Right ventricle myocardium inferior (tissue), 1 donor: ENCODE measurements at regions not wholly inside any gene's neighbourhood (a gene's known extent, or its start where the extent isn't known, plus 50 kb on each side); places are given as distances from the start of the nearest gene placed in this dataset.
"Not testable (repeated sequence)": the region's sequence is repeated elsewhere in the genome, so short reads cannot be mapped to it uniquely, and the experiment has no call there.

Source experiments
- ATAC-seq: fragments of 200-7000 bp; cut with Tn5 transposase; one replicate; pipeline ENCODE4 v1.9.1; 2020; ENCODE audit warnings: mild to moderate bottlenecking, moderate library complexity
- DNase-seq: peaks from one replicate; pipeline ENCODE4 v3.0.0; 2021; ENCODE audit errors: missing footprints
- intact Hi-C: fragments of 100-400 bp; cut with DNase I; formaldehyde crosslinking; loops from one replicate; pipeline ENCODE4 v1.11.0; 2022
- donor health status: DM: no; HTN: yes; CAD: no; lungs with severe emphysema.

DNA sequence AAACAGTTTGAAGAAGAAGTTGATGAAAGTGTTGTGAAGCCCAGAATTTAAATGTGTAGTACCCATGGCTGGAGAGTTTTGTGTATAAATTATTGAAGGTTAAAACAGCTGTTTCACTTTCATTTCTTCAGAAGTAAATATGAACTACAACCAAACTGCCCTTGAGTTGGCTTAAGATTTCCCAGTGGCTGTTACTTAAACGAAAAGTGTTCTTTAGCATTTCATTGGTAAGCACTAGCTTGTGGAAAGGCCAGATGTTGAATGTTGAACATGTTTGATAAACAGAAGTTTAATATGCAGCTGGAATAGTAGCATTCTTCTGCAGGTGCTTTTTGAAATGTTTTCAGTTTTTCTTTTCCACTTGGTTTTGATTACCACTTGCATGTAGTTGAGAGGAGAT is 83.2 kb upstream of the TNRC6B start:
- ATAC-seq (no peak), DNase-seq (no peak)
- intact Hi-C loops, result no loop called here

DNA sequence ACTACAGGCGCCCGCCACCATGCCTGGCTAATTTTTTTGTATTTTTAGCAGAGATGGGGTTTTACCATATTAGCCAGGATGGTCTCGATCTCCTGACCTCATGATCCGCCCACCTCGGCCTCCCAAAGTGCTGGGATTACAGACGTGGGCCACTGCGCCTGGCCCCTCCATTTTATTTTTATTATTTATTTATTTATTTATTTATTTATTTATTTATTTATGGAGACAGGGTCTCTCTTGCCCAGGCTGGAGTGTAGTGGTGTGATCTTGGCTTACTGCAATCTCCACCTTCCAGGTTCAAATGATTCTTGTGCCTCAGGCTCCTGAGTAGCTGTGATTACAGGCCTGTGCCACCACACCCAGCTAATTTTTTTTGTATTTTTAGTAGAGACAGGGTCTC is 77.8 kb upstream of the TNRC6B start:
- intact Hi-C loops, DNase-seq, ATAC-seq: not testable (repeated sequence)

DNA sequence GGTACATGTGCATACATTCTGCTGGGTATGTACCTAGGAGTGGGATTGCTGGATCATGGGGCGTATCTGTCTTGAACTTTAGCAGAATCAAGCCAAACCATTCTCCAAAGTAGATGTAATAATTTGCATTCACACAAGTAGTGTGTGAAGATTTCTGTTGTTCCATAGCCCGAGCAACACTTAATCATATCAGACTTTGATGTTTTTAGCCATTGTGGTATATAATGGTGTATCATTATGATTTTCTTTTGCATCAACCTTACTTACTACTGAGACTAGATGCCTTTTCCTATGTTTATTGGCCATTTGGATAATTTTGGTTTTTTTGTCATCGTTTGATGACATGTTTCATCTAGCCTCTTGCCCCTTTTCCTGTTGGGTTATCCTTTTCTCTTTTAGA is 72.0 kb upstream of the TNRC6B start:
- intact Hi-C loops, result no loop called here
- no peak for ATAC-seq
- no peak for DNase-seq

DNA sequence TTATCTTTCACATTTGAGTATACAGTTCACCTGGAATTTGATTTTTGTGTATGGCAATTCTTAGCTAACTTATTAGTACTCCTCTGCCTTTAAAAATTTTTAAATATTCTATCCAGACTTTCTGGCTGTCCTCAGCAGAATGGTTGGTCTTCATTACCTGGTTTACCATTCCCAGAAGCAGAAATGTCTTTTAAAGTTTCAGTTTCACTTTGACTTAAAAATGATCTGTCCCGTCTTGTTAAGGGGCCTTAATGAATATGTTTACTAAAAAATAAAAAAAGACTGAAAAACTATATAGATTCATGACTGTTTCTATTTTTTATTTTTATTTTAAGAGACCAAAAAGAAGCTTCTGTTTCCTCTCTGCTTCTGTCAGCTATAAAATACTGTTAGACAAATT is 70.5 kb upstream of the TNRC6B start:
- DNase-seq (no peak), ATAC-seq (no peak)
- intact Hi-C loops, result no loop called here

DNA sequence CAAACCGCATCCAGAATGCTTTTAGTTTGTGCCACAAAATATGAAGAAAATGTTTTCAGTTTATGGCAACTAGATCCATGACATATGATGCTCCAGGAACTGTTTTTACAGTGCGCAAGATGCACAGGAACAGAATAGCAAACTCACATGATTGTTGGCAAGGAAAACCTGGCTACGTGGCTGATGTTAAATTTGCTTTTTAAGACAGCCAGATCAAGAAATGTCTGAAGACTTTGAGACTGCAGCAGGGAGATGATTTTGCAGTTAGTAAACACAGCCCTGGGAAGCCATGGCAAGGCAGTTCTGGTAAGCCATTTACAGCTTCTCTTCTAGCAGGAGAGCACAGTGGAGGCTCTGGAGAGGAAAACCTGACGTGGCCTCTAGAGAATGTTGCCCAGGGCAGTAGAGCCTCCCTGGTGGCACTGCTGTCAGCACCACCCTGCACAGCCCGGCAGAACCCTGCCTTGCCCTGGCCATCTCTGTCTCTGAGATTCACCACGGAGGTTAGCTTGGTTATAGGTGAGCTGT is 69.8 kb upstream of the TNRC6B start:
- intact Hi-C loops, result no loop called here
- no peak for DNase-seq

DNA sequence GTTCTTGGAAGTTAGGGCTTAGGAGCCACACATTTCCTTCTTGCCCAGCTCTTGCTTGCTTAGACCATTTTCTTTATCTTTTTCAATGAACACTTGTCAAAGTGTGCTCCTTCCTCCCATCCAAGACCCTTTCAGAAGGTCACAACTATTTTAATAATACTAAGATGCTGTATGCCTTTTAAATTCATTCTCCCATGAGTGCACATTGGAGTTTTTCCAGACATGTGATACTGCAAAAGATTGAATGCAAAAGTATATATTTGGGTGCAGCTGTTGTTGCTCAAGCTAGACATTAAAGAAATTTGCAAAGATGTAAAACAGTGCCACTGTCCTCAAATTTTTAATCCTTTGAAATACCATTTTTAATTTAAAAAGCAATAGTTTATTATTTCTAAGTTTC is 69.3 kb upstream of the TNRC6B start:
- DNase-seq, result no peak
- no peak for ATAC-seq
- intact Hi-C loops, result no loop called here

More for the DNA sequence above, 69.8 kb upstream of the TNRC6B start:
- peak; percentile 64 for ATAC-seq

DNA sequence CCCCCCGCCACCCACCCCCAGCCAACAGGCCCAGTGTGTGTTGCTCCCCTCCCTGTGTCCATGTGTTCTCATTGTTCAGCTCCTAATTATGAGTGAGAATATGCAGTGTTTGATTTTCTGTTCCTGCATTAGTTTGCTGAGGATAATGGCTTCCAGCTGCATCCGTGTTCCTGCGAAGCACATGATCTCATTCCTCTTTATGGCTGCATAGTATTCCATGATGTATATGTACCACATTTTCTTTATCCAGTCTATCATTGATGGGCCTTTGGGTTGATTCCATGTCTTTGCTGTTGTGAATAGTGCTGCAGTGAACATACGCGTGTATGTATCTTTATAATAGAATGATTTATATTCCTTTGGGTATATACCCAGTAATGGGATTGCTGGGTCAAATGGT is 68.8 kb upstream of the TNRC6B start:
- DNase-seq, ATAC-seq, intact Hi-C loops: not testable (repeated sequence)

DNA sequence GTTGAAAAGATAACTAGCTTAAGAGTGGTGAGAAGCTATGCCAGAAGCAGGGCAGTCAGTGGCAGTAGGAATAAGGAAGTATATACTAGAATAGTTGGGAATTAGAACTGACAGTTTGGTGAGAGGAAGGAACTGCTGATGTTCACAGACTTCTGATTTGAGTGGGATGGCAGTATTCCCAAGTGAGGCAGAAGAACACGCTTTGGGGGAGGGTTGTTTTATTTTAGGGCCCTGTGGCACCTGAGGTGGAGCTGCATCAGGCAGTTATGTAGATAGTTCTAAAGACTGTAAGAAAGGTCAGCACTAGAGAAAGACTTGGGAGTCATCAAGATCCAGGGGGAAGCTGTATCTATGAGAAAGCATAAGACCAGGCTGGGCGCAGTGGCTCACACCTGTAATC is 66.3 kb upstream of the TNRC6B start:
- no peak for ATAC-seq
- intact Hi-C loops, result no loop called here

DNA sequence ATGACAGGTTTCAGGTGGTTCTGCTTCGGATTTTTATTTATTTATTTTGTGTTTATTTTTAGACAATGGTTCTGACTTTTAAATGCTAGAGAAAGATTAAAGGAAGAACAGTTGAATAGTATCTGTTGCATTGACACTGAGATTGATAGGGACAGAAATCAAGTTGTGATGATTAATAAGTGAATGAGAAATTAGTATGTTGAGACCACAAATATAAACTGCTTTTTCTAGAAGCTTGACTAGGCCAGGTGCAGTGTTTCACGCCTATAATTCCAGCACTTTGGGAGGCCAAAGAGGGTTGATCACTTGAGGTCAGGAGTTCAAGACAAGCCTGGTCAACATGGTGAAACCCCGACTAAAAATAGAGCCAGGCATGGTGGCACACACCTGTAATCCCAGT is 65.1 kb upstream of the TNRC6B start:
- no peak for ATAC-seq
- DNase-seq, result no peak
- intact Hi-C loops, result no loop called here

More for the DNA sequence above, 66.3 kb upstream of the TNRC6B start:
- no peak for DNase-seq

DNA sequence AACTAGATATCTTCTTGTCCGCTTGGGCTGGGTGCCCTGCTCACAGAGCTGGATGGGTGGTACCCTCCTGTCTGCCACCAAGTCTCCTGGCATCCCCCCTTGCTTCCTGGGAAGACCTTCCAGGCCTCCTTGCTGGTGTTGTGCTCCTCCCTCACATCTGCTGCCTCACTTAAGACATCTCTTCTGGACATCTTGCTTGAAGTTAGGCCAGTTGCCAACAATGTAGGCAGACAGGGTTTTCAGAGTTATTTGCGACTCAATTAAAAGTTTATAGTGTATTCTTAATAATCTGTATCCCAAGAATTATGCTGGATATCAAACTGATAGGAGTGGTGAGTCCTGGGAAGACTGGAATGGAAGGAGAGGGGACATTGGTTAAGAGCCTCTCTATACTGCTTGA is 64.0 kb upstream of the TNRC6B start:
- DNase-seq (no peak), ATAC-seq (no peak)
- intact Hi-C loops, result no loop called here

DNA sequence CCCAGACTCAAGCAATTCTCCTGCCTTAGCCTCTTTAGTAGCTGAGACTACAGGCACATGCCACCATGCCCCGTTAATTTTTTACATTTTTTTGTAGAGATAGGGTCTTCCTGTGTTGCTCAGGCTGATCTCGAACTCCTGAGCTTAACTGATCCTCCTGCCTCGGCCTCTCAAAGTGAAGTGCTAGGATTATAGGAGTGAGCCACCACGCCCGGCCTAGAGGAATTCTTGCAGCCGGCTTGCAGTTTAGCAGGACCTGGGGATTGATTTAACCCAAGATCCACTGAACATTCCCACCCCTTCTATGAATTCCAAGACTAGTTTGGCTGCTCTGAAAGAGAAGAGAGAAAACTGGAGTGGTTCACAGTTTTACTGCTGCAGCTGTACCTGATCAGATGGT is 63.3 kb upstream of the TNRC6B start:
- no peak for ATAC-seq
- no peak for DNase-seq
- intact Hi-C loops, result no loop called here

DNA sequence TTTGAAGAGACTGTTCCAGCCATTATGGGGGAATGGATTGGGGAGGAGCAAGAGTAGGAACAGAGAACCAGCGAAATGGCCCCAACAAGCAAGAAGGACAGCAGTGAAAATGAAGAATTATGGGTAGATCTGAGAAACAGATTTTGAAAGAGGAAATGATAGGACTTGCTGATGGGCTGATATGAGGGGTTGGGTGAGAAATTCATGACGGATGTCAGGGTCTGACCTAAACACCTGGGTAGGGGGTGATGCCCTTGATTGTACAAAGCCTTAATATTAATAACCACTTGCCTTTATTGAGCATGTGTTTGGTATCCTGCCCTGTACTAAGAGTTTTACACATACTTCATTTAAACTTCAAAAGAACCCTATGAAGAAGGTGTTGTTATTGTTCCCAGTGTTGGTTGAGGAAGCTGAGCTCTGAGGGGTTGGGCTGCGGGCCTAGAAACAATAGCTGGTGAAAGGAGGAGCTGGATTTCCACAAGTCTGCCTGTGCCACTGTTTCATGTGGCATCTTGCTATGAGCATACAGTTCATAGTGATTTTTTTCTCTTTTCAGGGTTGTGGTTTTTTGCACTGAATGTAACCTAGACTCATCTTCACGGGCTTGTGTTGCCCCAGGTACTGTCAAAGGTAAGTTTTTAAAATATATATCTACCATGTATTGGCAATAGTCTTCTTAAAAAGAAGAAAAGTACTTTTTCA is 61.1 kb upstream of the TNRC6B start:
- ATAC-seq, result no peak
- DNase-seq, result no peak
- intact Hi-C loops, result no loop called here

DNA sequence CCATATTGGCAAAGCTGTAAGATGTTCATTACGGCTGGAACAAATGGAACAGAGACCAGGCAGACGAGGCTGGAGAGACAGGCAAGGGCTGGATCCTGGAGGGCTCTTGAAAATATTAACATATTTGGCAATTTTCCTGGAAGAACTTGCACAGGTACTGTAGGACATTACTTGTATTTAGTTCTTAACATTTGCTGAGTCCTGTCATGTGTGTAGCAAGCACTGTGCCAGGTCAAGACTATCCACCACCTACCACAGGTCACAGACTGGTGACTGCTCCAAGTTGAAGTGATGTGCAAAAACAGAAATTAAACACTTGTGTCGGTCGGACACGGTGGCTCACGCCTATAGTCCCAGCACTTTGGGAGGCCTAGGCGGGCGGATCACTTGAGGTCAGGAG is 58.7 kb upstream of the TNRC6B start:
- intact Hi-C loops, result no loop called here
- DNase-seq (no peak), ATAC-seq (no peak)

DNA sequence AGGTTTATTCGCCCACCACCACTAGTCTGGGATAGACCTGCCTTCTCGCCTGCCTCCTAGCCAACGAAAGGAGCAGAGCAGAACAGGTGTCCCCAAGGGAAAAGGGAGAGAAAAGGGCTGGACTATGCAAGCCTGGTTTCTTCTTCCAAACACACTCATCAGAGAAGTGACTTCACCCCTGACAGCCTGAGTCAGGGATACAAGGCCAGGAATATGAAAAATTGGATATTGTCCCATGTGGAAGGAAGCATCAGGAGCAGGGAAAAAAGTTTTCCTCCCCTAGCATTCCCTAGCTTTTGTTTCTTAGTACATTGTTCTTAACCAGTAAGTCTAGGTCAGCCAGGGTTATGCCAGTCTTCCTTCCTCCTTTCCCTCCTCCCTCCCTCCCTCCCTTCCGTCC is 56.9 kb upstream of the TNRC6B start:
- DNase-seq (no peak), ATAC-seq (no peak)
- intact Hi-C loops, result no loop called here

DNA sequence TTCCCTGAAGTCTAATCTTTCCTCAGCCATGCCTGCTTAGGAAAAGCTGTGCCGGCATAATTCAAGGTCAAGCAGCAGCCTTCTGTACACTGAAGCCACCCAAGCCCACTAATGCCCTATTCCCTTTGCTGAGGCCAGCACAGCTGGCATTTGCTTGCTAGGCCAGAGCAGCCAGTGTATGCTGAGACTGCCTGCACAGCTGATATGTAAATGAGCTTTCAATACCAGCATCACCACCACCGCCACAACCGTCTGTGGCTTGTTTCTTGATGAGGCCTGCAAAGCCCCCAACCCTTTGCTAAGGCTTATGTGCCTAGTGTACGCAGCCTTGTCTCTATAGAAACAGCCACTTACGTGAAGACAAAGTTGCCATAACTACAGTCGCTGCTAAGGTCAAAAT is 56.3 kb upstream of the TNRC6B start:
- ATAC-seq, result no peak

DNA sequence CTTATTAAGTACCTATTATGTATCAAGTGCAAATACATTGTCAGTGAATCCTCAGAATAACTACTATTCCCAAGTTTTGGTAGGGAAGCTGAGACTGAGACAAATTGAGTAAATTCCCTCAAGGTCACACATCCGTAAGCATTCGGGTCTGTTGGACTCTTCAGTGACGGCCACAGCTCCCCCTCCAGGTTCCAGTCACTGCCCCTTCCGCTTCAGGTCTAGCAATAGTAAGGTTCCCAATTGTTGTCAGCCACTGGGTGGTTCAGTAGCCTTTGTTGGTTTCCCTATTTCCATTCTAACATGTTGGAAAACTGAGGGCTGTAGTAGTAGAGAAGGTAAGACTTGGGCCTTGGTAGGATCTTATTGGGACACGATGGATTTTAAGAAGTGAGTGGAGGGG is 54.9 kb upstream of the TNRC6B start:
- ATAC-seq (no peak), DNase-seq (no peak)
- intact Hi-C loops, result no loop called here

More for the DNA sequence above, 56.3 kb upstream of the TNRC6B start:
- intact Hi-C loops, result no loop called here
- no peak for DNase-seq

DNA sequence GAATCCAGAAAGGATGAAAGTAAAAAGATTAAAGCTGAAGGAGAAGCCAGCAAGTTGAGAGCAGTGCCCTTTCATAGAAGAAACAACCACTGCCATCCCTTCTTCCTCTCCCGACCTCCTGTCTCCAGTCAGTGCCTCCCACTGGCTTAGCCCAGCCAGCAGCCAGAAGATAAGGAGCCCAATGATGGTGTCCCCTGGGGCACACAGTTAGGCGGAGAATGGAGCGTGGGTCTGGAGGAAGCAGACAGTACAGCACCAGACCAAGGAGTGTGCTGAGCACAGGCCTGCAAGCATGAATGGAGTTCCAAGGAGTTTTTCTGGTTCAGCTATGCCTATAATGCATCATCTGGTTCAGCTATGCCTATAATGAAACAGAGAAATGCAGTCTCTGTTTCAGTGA is 54.3 kb upstream of the TNRC6B start:
- intact Hi-C loops, result no loop called here
- DNase-seq (no peak), ATAC-seq (peak; percentile 87)
